Mucosa of descending colon (tissue), 3 donors: ENCODE measurements at regions not wholly inside any gene's neighbourhood (a gene's known extent, or its start where the extent isn't known, plus 50 kb on each side); places are given as distances from the start of the nearest gene placed in this dataset.

ENCODE experiments used
- ATAC-seq: fragments of 200-7000 bp; cut with Tn5 transposase; one replicate; pipeline ENCODE4 v1.9.1; 2020; ENCODE audit warnings: mild to moderate bottlenecking, moderate library complexity
- DNase-seq, 3 donors: peaks; one replicate each; pipeline ENCODE4 v3.0.0-alpha.2; 2020
- H3K36me3 ChIP-seq: fragments of 200-600 bp; one replicate; pipeline ENCODE4 v1.8.0; 2021; ENCODE audit warnings: low read depth, mild to moderate bottlenecking
- H3K4me1 ChIP-seq: fragments of 200-600 bp; one replicate; pipeline ENCODE4 v1.8.0; 2021; ENCODE audit warnings: low read depth, mild to moderate bottlenecking
- H3K4me3 ChIP-seq: fragments of 200-600 bp; one replicate; pipeline ENCODE4 v1.8.0; 2021; ENCODE audit warnings: mild to moderate bottlenecking
- H3K9me3 ChIP-seq: fragments of 200-600 bp; one replicate; pipeline ENCODE4 v1.8.0; 2021; ENCODE audit warnings: mild to moderate bottlenecking
- CTCF ChIP-seq: fragments of 200-600 bp; IDR thresholded peaks from one replicate; pipeline ENCODE4 v1.8.0; 2022; ENCODE audit warnings: antibody characterized with exemption, mild to moderate bottlenecking
- intact Hi-C, 2 donors: fragments of 100-400 bp; cut with DNase I in 1 of 2; cut with micrococcal nuclease in 1 of 2; formaldehyde crosslinking; loops; one replicate each; pipeline versions ENCODE4 v1.11.0 to v1.11.1; 2022; cut with DNase I, micrococcal nuclease
- donor health status: DM: no; HTN: no; CAD: no; lungs with moderate emphysema.
- donor health status: DM: no; HTN: no; CAD: no.
- donor health status: DM: no; HTN: yes; CAD: no.

- ATAC-seq, result no peak
- intact Hi-C loops, result no loop called here
- no peak for TF ChIP-seq CTCF
Measured at GRCh38 chr16:6250511-6250910, 1082.1 kb upstream of the RBFOX1 start.

DNA sequence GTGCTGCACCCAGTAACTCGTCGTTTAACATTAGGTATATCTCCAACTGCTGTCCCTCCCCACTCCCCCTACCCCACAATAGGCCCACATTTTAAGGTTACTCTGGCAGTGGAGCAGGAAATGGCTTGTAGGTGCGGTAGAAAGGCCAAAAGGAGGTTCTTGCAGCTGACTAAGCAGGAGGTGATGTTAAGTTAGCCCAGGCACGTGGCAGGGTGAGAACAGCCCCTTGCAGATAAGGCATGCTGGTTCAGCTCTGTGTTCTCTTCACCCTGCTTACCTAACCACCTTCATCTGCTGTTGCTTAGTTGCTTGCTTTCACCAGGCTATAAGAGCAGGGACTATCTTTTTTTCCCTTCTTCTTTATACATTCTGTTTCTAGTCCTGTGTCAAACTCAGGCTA lies 1082.8 kb upstream of the RBFOX1 start:
- H3K9me3 ChIP-seq, result no peaks in the 10 kb centered on the region
- DNase-seq (no peak), ATAC-seq (no peak)
- intact Hi-C loops, result no loop called here
- H3K4me1 ChIP-seq, result no peaks in the 10 kb centered on the region
- no peaks in the 10 kb centered on the region for H3K36me3 ChIP-seq
- TF ChIP-seq CTCF, result no peak
- no peak overlapping the region for H3K4me3 ChIP-seq

More at GRCh38 chr16:6250511-6250910, 1082.1 kb upstream of the RBFOX1 start:
- H3K9me3 ChIP-seq, result no peaks in the 10 kb centered on the region
- H3K4me3 ChIP-seq, result no peak overlapping the region
- no peak for DNase-seq
- no peaks in the 10 kb centered on the region for H3K36me3 ChIP-seq
- H3K4me1 ChIP-seq, result no peaks in the 10 kb centered on the region

- no peak for TF ChIP-seq CTCF
- no peaks in the 10 kb centered on the region for H3K4me1 ChIP-seq
- DNase-seq, result no peak
- H3K4me3 ChIP-seq, result no peak overlapping the region
- ATAC-seq, result no peak
- H3K36me3 ChIP-seq, result no peaks in the 10 kb centered on the region
- H3K9me3 ChIP-seq, result no peaks in the 10 kb centered on the region
- intact Hi-C loops, result no loop called here
Measured at GRCh38 chr16:6248199-6248598, 1084.4 kb upstream of the RBFOX1 start.

GRCh38 chr16:6247775-6248174 lies 1084.9 kb upstream of the RBFOX1 start:
- DNase-seq (no peak), ATAC-seq (no peak)
- H3K4me1 ChIP-seq, result no peaks in the 10 kb centered on the region
- H3K36me3 ChIP-seq, result no peaks in the 10 kb centered on the region
- no peak overlapping the region for H3K4me3 ChIP-seq
- H3K9me3 ChIP-seq, result no peaks in the 10 kb centered on the region
- TF ChIP-seq CTCF, result no peak
- intact Hi-C loops, result no loop called here

DNA sequence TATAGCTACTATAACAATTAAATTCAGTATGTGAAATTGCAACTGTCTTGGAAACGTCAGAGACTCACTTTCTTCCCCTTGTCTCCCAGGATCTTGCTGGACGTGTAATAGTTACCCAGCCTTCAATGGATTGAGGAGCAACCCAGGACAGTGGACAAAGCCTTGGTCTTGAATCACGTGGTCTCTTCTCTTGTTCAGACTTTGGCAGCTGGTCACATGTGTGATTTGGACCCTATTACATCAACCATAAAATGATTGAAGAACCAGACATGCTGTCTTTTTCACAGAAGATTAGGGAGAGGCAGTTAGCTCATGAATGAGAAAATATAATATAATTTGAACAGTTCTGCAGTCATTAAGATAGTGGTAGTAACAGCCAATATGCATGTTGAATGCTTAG lies 1085.5 kb upstream of the RBFOX1 start:
- no peak for TF ChIP-seq CTCF
- intact Hi-C loops, result no loop called here
- no peaks in the 10 kb centered on the region for H3K36me3 ChIP-seq
- no peaks in the 10 kb centered on the region for H3K4me1 ChIP-seq
- H3K4me3 ChIP-seq, result no peak overlapping the region
- no peaks in the 10 kb centered on the region for H3K9me3 ChIP-seq
- ATAC-seq (no peak), DNase-seq (no peak)

DNA sequence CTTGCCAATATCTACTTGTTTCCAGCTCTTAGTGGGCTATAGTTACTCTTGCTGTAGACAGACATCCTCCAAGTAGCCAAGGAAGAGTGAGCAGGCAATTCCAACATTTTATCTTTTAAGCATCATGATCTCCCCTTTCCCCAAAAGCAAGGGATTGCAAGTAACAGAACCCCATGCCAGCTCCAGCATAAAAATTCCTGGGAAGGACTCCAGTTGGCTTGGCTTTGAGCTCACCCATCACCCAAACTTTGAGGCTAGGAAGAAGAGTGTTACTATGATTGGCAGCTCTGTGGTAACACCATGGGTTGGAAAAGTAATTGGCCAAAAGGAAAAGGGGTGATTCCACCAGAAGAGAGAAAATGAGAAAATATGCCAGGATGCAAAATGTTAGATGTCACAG lies 1086.4 kb upstream of the RBFOX1 start:
- H3K9me3 ChIP-seq, result no peaks in the 10 kb centered on the region
- TF ChIP-seq CTCF, result no peak
- H3K36me3 ChIP-seq, result no peaks in the 10 kb centered on the region
- no peak for DNase-seq
- intact Hi-C loops, result no loop called here
- H3K4me3 ChIP-seq, result no peak overlapping the region
- no peak for ATAC-seq
- no peaks in the 10 kb centered on the region for H3K4me1 ChIP-seq
